B cell (primary cell): ENCODE measurements at regions not wholly inside any gene's neighbourhood (a gene's known extent, or its start where the extent isn't known, plus 50 kb on each side); places are given as distances from the start of the nearest gene placed in this dataset.

Source experiments
- CTCF ChIP-seq: fragments of 200-600 bp; IDR thresholded peaks from one replicate; pipeline ENCODE4 v1.8.0; 2022; ENCODE audit warnings: antibody characterized with exemption, mild to moderate bottlenecking
- EZH2 ChIP-seq: IDR thresholded peaks from 2 replicates; pipeline ENCODE4 v1.6.1; 2012; ENCODE audit warnings: borderline replicate concordance, low read depth, mild to moderate bottlenecking, moderate library complexity, low read length; ENCODE audit not compliant: insufficient read depth, poor library complexity, severe bottlenecking

DNA sequence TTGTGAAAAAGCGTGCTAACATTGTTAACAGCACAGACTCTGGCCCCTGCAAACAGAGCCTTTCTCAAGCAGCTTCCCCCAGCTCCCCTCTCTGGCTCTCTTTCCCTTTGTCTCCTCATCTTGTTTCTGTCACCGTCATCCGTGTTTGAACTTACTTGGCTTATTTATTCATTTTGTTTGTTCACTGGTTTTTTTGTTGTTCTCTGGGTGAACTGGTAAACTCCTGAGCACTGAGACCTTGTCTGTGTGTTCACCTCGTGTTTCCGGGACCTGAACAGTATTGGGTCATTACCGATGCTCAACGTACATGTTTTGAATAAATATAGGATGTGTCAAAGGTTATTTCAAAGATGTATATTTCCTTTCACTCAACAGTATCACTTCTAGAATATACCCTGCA, 92.4 kb upstream of the USP29 start:
- no peak for TF ChIP-seq CTCF
- no peak for TF ChIP-seq EZH2
